ENCODE measurements at regions not wholly inside any gene's neighbourhood (a gene's known extent, or its start where the extent isn't known, plus 50 kb on each side); places are given as distances from the start of the nearest gene placed in this dataset.

DNA sequence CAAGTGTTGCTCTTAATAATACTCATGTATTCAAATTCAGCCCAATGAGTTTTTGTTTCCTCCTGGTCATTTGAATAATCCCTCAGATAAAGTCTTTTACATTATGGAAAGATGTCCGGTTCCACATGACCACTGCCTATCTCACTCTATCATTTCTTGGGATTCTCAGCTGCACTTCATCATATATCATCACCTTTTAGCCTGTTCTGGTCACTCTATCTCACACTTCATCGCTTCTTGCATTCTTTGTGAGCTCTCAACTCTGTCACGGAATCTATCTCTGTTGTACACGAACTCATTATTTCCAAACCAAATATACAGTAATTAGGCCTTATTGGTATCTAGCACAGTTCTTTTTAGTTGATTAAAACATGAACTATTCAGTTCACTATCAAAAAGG lies 126.9 kb upstream of the HAND2 start:
- Histone ChIP-seq H3T11ph (ENCODE audit: low read length) (no peak overlapping the region), H3K23me2 (ENCODE audit: insufficient read length, low read depth, low read length, poor library complexity, severe bottlenecking) (no peaks in the 10 kb centered on the region), H3K4me1 (ENCODE audit: insufficient read depth, low read length) (no peaks in the 10 kb centered on the region), H3K27ac (ENCODE audit: insufficient read length, low read depth, low read length) (no peak overlapping the region), H2BK120ac (ENCODE audit: low read depth, low read length, poor library complexity, severe bottlenecking) (no peak overlapping the region), H3K9me3 (ENCODE audit: control insufficient read depth, low read depth, low read length) (no peaks in the 10 kb centered on the region), H3K4ac (ENCODE audit: low read depth, low read length) (no peak overlapping the region), H2BK15ac (ENCODE audit: low read depth, low read length) (no peak overlapping the region), H2AFZ (ENCODE audit: low read length) (no peak overlapping the region), H3K27me3 (ENCODE audit: insufficient read depth, low read length) (no peaks in the 10 kb centered on the region), H4K5ac (ENCODE audit: insufficient read length, low read depth, low read length) (no peak overlapping the region), H3K9ac (ENCODE audit: extremely low read depth, insufficient read length, low read length) (no peak overlapping the region), H3K79me1 (ENCODE audit: insufficient read depth, low read depth, low read length, poor library complexity, severe bottlenecking) (no peaks in the 10 kb centered on the region), H3K56ac (ENCODE audit: insufficient read length, low read depth, low read length) (no peak overlapping the region), H2AK5ac (ENCODE audit: insufficient read length, low read length) (no peak overlapping the region), H4K20me1 (ENCODE audit: control insufficient read depth, insufficient read depth, insufficient read length) (no peaks in the 10 kb centered on the region), H3K79me2 (ENCODE audit: insufficient read depth, low read length) (no peaks in the 10 kb centered on the region), H2BK20ac (ENCODE audit: low read depth, low read length, poor library complexity, severe bottlenecking) (no peak overlapping the region), H3K14ac (ENCODE audit: insufficient read depth, low read length) (no peak overlapping the region), H3K4me2 (ENCODE audit: insufficient read depth, insufficient read length, low read length) (no peak overlapping the region), H4K91ac (ENCODE audit: insufficient read length, low read depth, low read length) (no peak overlapping the region), H2BK5ac (ENCODE audit: insufficient read length, low read length) (no peak overlapping the region), H3K23ac (ENCODE audit: insufficient read length, low read depth, low read length) (no peak overlapping the region), H4K8ac (replicated peaks; ENCODE audit: insufficient read length, low read depth, low read length) (no peak overlapping the region), H2BK12ac (ENCODE audit: insufficient read length, low read depth, low read length) (no peak overlapping the region), H3K18ac (ENCODE audit: insufficient read length, low read depth, low read length) (no peak overlapping the region)
- TF ChIP-seq, protein P1, sequence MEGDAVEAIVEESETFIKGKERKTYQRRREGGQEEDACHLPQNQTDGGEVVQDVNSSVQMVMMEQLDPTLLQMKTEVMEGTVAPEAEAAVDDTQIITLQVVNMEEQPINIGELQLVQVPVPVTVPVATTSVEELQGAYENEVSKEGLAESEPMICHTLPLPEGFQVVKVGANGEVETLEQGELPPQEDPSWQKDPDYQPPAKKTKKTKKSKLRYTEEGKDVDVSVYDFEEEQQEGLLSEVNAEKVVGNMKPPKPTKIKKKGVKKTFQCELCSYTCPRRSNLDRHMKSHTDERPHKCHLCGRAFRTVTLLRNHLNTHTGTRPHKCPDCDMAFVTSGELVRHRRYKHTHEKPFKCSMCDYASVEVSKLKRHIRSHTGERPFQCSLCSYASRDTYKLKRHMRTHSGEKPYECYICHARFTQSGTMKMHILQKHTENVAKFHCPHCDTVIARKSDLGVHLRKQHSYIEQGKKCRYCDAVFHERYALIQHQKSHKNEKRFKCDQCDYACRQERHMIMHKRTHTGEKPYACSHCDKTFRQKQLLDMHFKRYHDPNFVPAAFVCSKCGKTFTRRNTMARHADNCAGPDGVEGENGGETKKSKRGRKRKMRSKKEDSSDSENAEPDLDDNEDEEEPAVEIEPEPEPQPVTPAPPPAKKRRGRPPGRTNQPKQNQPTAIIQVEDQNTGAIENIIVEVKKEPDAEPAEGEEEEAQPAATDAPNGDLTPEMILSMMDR (conservative IDR thresholded peaks at IDR 0.05) = no peak
- Mint-ChIP-seq H3K4me3 (no peak overlapping the region), H3K27ac (no peak overlapping the region; a peak in 1 of 7 replicates), H3K36me3 (ENCODE audit: insufficient read depth in 1 of 3, low read depth in 3 of 3) (peaks cover 0 to 5% (median 0%) of the 10 kb centered on the region in 3 experiments; a peak in 2 of 7 replicates), H3K9me3 (peaks cover 3 to 4% of the 10 kb centered on the region in 2 experiments; a peak in 3 of 5 replicates), H3K27me3 (ENCODE audit: low read depth) (no peaks in the 10 kb centered on the region), H3K4me1 (no peaks in the 10 kb centered on the region)
- WGBS (ENCODE audit: extremely low coverage, insufficient read length, low lambda C conversion rate) = no CpG with 5 or more reads among the region's 4 CpGs
- DNase-seq = no peak
